ENCODE measurements at regions not wholly inside any gene's neighbourhood (a gene's known extent, or its start where the extent isn't known, plus 50 kb on each side); places are given as distances from the start of the nearest gene placed in this dataset.

GRCh38 chr4:10856271-10856782 lies 171.8 kb upstream of the CLNK start:
- Histone ChIP-seq H3F3A (ENCODE audit: low read depth) (no peaks in the 10 kb centered on the region), H4K20me1 (ENCODE audit: insufficient read depth, low read length, poor library complexity, severe bottlenecking) (no peaks in the 10 kb centered on the region), H3K27me3 (ENCODE audit: insufficient read depth, low read length, poor library complexity, severe bottlenecking) (no peaks in the 10 kb centered on the region), H2AFZ (ENCODE audit: low read length) (no peak overlapping the region), H3K4me2 (ENCODE audit: low read depth, low read length, poor library complexity, severe bottlenecking) (no peak overlapping the region), H3K79me2 (ENCODE audit: insufficient read depth, low read length) (peaks cover 31% of the 10 kb centered on the region; the same call in 1 of the 2 replicates), H3K4me1 (ENCODE audit: insufficient read depth, low read length, poor library complexity, severe bottlenecking) (peaks cover 27% of the 10 kb centered on the region), H3K9me2 (replicated peaks; ENCODE audit: low read depth, low read length) (no peaks in the 10 kb centered on the region), H3K4me3 (ENCODE audit: low read length, poor library complexity, severe bottlenecking) (no peak overlapping the region), H3K9me3 (ENCODE audit: insufficient read depth, low read depth, low read length) (peaks cover 11% of the 10 kb centered on the region), H3K9ac (ENCODE audit: low read depth, low read length, poor library complexity, severe bottlenecking) (no peak overlapping the region), H3K36me3 (ENCODE audit: insufficient read depth, low read length) (peaks cover 12% of the 10 kb centered on the region; the same call in 1 of the 2 replicates)
- no peak for TF ChIP-seq EZH2phosphoT487 (IDR thresholded peaks at IDR 0.05; ENCODE audit: borderline replicate concordance)
- TF ChIP-seq, protein P1, sequence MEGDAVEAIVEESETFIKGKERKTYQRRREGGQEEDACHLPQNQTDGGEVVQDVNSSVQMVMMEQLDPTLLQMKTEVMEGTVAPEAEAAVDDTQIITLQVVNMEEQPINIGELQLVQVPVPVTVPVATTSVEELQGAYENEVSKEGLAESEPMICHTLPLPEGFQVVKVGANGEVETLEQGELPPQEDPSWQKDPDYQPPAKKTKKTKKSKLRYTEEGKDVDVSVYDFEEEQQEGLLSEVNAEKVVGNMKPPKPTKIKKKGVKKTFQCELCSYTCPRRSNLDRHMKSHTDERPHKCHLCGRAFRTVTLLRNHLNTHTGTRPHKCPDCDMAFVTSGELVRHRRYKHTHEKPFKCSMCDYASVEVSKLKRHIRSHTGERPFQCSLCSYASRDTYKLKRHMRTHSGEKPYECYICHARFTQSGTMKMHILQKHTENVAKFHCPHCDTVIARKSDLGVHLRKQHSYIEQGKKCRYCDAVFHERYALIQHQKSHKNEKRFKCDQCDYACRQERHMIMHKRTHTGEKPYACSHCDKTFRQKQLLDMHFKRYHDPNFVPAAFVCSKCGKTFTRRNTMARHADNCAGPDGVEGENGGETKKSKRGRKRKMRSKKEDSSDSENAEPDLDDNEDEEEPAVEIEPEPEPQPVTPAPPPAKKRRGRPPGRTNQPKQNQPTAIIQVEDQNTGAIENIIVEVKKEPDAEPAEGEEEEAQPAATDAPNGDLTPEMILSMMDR (conservative IDR thresholded peaks at IDR 0.05; ENCODE audit: low read length): no peak

DNA sequence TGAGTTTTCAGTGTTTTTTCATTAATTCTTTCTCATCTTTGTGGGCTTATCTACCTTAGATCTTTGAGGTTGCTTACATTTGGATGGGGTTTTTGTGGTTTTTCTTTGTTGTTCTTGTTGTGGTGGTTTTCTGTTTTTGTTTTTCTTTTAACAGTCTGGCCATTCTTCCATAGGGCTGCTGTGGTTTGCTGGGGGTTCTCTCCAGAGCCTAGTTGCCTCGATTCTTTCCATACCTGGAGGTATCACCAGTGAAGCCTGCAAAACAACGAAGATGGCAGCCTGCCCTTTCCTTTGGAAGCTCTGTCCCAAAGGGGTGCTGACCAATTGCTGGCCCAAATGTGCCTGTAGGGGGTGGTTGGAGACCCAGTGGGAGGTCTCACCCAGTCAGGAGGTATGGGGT lies 168.6 kb upstream of the CLNK start:
- Histone ChIP-seq H4K20me1 (ENCODE audit: insufficient read depth, low read length, poor library complexity, severe bottlenecking) (no peaks in the 10 kb centered on the region), H3K27me3 (ENCODE audit: insufficient read depth, low read length, poor library complexity, severe bottlenecking) (no peaks in the 10 kb centered on the region), H3K9me2 (replicated peaks; ENCODE audit: low read depth, low read length) (no peaks in the 10 kb centered on the region), H3K79me2 (ENCODE audit: insufficient read depth, low read length) (peaks cover 35% of the 10 kb centered on the region; the same call in 1 of the 2 replicates), H3K4me2 (ENCODE audit: low read depth, low read length, poor library complexity, severe bottlenecking) (peak overlapping the region; percentile 26), H3K9me3 (ENCODE audit: insufficient read depth, low read depth, low read length) (peaks cover 6% of the 10 kb centered on the region), H2AFZ (ENCODE audit: low read length) (no peak overlapping the region), H3F3A (ENCODE audit: low read depth) (no peaks in the 10 kb centered on the region), H3K36me3 (ENCODE audit: insufficient read depth, low read length) (peaks cover 12% of the 10 kb centered on the region; the same call in 1 of the 2 replicates), H3K9ac (ENCODE audit: low read depth, low read length, poor library complexity, severe bottlenecking) (no peak overlapping the region), H3K4me3 (ENCODE audit: low read length, poor library complexity, severe bottlenecking) (no peak overlapping the region), H3K4me1 (ENCODE audit: insufficient read depth, low read length, poor library complexity, severe bottlenecking) (peaks cover 18% of the 10 kb centered on the region)
- TF ChIP-seq, protein P1 (conservative IDR thresholded peaks at IDR 0.05; ENCODE audit: low read length): no peak
- TF ChIP-seq EZH2phosphoT487 (IDR thresholded peaks at IDR 0.05; ENCODE audit: borderline replicate concordance): no peak

GRCh38 chr4:10841697-10842096 lies 157.1 kb upstream of the CLNK start:
- H3K27me3 ChIP-seq (ENCODE audit: insufficient read depth, low read length, poor library complexity, severe bottlenecking): no peaks in the 10 kb centered on the region
- no peak overlapping the region for H3K9ac ChIP-seq (ENCODE audit: low read depth, low read length, poor library complexity, severe bottlenecking)
- no peak overlapping the region for H2AFZ ChIP-seq (ENCODE audit: low read length)
- H3K36me3 ChIP-seq (ENCODE audit: insufficient read depth, low read length): 0 out of 2 replicates have a peak, but pooled peaks cover 7% of the 10 kb centered on the region
- H4K20me1 ChIP-seq (ENCODE audit: insufficient read depth, low read length, poor library complexity, severe bottlenecking): no peaks in the 10 kb centered on the region
- peak overlapping the region; percentile 7 for H3K4me3 ChIP-seq (ENCODE audit: low read length, poor library complexity, severe bottlenecking)
- peaks cover 8% of the 10 kb centered on the region; the same call in 1 of the 2 replicates for H3K79me2 ChIP-seq (ENCODE audit: insufficient read depth, low read length)
- H3K9me2 ChIP-seq (replicated peaks; ENCODE audit: low read depth, low read length): no peaks in the 10 kb centered on the region
- peaks cover 27% of the 10 kb centered on the region for H3K4me1 ChIP-seq (ENCODE audit: insufficient read depth, low read length, poor library complexity, severe bottlenecking)
- no peaks in the 10 kb centered on the region for H3K9me3 ChIP-seq (ENCODE audit: insufficient read depth, low read depth, low read length)
- H3K4me2 ChIP-seq (ENCODE audit: low read depth, low read length, poor library complexity, severe bottlenecking): peak overlapping the region; percentile 36
- TF ChIP-seq EZH2phosphoT487 (IDR thresholded peaks at IDR 0.05; ENCODE audit: borderline replicate concordance): no peak
- TF ChIP-seq, protein P1 (conservative IDR thresholded peaks at IDR 0.05; ENCODE audit: low read length): no peak
- no peaks in the 10 kb centered on the region for H3F3A ChIP-seq (ENCODE audit: low read depth)

All from Loucy (cell line).